DOHH2 (cell line): ENCODE measurements at regions not wholly inside any gene's neighbourhood (a gene's known extent, or its start where the extent isn't known, plus 50 kb on each side); places are given as distances from the start of the nearest gene placed in this dataset.

Experiments
- H3F3A ChIP-seq: fragments of 200-600 bp; sonication (generic), shearing (Covaris generic); 2 replicates; pipeline ENCODE4 v1.6.0; 2016; ENCODE audit warnings: antibody characterized with exemption, mild to moderate bottlenecking; ENCODE audit not compliant: control insufficient read depth, insufficient read depth
- H3K27ac ChIP-seq: fragments of 200-600 bp; sonication (generic); 2 replicates; pipeline ENCODE4 v1.5.1; 2014; ENCODE audit warnings: low read depth, mild to moderate bottlenecking, low read length, moderate library complexity
- H3K27me3 ChIP-seq: fragments of 200-600 bp; sonication (generic); 2 replicates; pipeline ENCODE4 v1.6.1; 2014; ENCODE audit warnings: mild to moderate bottlenecking, low read length, mixed read lengths; ENCODE audit not compliant: control insufficient read depth
- H3K36me3 ChIP-seq: fragments of 200-600 bp; sonication (generic); 2 replicates; pipeline ENCODE4 v1.6.1; 2014; ENCODE audit warnings: mild to moderate bottlenecking, low read length, moderate library complexity, mixed read lengths; ENCODE audit not compliant: control insufficient read depth
- H3K4me1 ChIP-seq: fragments of 200-600 bp; sonication (generic); 2 replicates; pipeline ENCODE4 v1.6.1; 2014; ENCODE audit warnings: mild to moderate bottlenecking, low read length, mixed read lengths; ENCODE audit not compliant: control insufficient read depth
- H3K4me2 ChIP-seq: fragments of 200-600 bp; sonication (generic); 2 replicates; pipeline ENCODE4 v1.6.0; 2014; ENCODE audit warnings: mild to moderate bottlenecking, low read length, moderate library complexity
- H3K4me3 ChIP-seq: fragments of 200-600 bp; sonication (generic); 2 replicates; pipeline ENCODE4 v1.5.1; 2014; ENCODE audit warnings: mild to moderate bottlenecking, low read length, mixed read lengths
- H3K79me2 ChIP-seq: fragments of 200-600 bp; sonication (generic); 2 replicates; pipeline ENCODE4 v1.6.1; 2014; ENCODE audit warnings: mild to moderate bottlenecking, low read length, mixed read lengths; ENCODE audit not compliant: control insufficient read depth
- H3K9me2 ChIP-seq: fragments of 200-600 bp; sonication (generic); replicated peaks from 2 replicates; pipeline ENCODE4 v1.6.1; 2014; ENCODE audit warnings: mild to moderate bottlenecking, low read length, mixed read lengths; ENCODE audit not compliant: control insufficient read depth
- H3K9me3 ChIP-seq: fragments of 200-600 bp; sonication (generic); 2 replicates; pipeline ENCODE4 v1.6.1; 2014; ENCODE audit warnings: antibody characterized with exemption, low read length, mixed read lengths; ENCODE audit not compliant: control insufficient read depth, insufficient read depth
- H4K20me1 ChIP-seq: fragments of 200-600 bp; sonication (generic); 2 replicates; pipeline ENCODE4 v1.6.0; 2014; ENCODE audit warnings: low read depth, mild to moderate bottlenecking, antibody characterized with exemption, low read length, moderate library complexity; ENCODE audit not compliant: control insufficient read depth, insufficient read depth
- EZH2phosphoT487 ChIP-seq: fragments of 200-600 bp; sonication (generic); IDR thresholded peaks from 2 replicates; pipeline ENCODE4 v1.6.1; 2017; ENCODE audit warnings: borderline replicate concordance, mild to moderate bottlenecking, antibody characterized with exemption, low read length, moderate library complexity, mixed read lengths
- TF ChIP-seq, protein P1 (sequence below): fragments of 200-600 bp; sonication (generic); IDR thresholded peaks from one replicate; pipeline ENCODE4 v1.5.1; 2014; ENCODE audit warnings: antibody characterized with exemption, mild to moderate bottlenecking, low read depth, low read length; ENCODE audit not compliant: poor library complexity, severe bottlenecking

DNA sequence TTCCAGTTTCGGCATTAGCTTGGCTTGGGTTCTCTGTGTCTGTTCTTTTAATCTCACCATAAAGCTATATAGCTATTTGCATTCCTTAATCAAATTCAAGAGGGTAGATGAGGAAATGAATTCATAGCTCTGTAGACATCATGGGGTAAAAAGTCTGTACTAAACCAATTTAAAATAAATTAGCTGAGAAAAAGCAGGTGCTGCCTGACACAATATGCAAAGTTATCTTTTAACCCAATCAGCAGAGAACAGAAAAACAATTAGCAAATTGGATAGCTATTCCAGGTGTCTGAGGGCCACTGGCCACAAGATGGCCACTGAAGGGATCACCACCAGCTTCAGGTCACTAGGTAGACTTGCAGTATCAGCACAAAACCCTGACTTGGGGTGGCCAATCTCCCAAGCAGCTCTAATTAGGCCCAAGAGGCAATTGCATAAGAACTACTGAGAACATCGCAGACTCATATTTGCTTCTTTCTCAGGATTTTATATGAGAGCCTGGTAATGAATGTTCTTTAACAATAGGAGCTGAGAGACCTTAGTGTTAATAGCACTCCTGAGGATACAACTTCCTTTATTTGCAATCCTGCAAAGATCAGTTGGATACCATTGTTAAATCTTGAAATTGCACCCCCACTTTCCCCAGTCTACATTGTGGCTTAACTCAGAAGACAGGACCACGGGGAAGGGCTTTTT is 494.3 kb downstream of the PDCD6IP start:
- H3K4me1 ChIP-seq, result no peaks in the 10 kb centered on the region
- no peaks in the 10 kb centered on the region for H3F3A ChIP-seq

DNA sequence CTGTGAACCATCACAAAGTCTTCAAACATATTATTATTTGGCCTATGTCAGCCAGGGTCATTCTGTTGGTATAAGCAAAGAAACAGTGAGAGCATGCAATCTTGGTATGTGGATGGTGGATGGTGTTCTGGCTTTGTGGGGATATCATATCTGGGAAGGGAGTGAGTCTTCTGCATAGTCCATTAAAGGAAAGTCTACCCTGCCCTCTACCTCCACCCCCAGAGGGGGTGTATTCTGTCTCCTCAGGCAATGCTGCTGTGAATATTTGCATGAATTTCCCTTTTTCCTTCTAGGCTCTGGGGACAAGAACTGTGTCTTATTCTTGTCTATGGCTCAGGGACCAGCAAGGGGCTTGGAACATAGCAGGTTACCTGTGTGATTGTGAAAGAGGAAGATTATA is 495.8 kb downstream of the PDCD6IP start:
- Histone ChIP-seq H3K9me3 (no peaks in the 10 kb centered on the region), H3K27ac (no peak overlapping the region), H3K9me2 (no peaks in the 10 kb centered on the region), H3K4me3 (no peak overlapping the region), H3K27me3 (no peaks in the 10 kb centered on the region), H3K79me2 (no peaks in the 10 kb centered on the region), H4K20me1 (no peaks in the 10 kb centered on the region), H3F3A (no peaks in the 10 kb centered on the region), H3K4me1 (no peaks in the 10 kb centered on the region), H3K36me3 (no peaks in the 10 kb centered on the region), H3K4me2 (no peak overlapping the region)
- TF ChIP-seq EZH2phosphoT487, result no peak
- TF ChIP-seq, protein P1, sequence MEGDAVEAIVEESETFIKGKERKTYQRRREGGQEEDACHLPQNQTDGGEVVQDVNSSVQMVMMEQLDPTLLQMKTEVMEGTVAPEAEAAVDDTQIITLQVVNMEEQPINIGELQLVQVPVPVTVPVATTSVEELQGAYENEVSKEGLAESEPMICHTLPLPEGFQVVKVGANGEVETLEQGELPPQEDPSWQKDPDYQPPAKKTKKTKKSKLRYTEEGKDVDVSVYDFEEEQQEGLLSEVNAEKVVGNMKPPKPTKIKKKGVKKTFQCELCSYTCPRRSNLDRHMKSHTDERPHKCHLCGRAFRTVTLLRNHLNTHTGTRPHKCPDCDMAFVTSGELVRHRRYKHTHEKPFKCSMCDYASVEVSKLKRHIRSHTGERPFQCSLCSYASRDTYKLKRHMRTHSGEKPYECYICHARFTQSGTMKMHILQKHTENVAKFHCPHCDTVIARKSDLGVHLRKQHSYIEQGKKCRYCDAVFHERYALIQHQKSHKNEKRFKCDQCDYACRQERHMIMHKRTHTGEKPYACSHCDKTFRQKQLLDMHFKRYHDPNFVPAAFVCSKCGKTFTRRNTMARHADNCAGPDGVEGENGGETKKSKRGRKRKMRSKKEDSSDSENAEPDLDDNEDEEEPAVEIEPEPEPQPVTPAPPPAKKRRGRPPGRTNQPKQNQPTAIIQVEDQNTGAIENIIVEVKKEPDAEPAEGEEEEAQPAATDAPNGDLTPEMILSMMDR, result no peak

More for the DNA sequence above, 494.3 kb downstream of the PDCD6IP start:
- no peaks in the 10 kb centered on the region for H3K79me2 ChIP-seq
- H4K20me1 ChIP-seq, result no peaks in the 10 kb centered on the region
- H3K36me3 ChIP-seq, result no peaks in the 10 kb centered on the region
- no peaks in the 10 kb centered on the region for H3K9me2 ChIP-seq
- H3K9me3 ChIP-seq, result no peaks in the 10 kb centered on the region
- no peak overlapping the region for H3K4me2 ChIP-seq
- H3K27me3 ChIP-seq, result no peaks in the 10 kb centered on the region
- no peak overlapping the region for H3K4me3 ChIP-seq
- no peak for TF ChIP-seq EZH2phosphoT487
- TF ChIP-seq, protein P1, result no peak
- no peak overlapping the region for H3K27ac ChIP-seq

DNA sequence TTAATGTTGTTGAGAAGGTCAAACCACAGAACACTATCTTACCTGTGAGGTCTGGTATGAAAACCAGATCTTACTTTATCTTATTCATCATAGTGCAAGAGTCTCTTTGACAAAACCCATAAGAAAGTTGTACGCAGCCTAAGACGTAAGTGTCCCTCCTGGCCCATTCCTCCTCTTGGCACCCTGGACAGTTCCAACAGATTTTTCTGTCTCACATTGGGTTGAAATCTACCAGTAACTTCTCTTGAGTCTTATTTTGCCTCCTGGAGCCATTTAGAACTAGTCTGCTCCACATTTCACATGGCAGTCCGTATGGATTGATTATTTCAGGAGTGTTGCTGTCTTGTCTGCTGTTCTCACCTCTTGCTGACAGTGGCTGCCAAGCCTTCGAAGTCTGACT is 498.4 kb downstream of the PDCD6IP start:
- Histone ChIP-seq H3K36me3 (no peaks in the 10 kb centered on the region), H3F3A (no peaks in the 10 kb centered on the region), H3K79me2 (no peaks in the 10 kb centered on the region), H3K27ac (no peak overlapping the region), H3K27me3 (no peaks in the 10 kb centered on the region), H3K4me3 (no peak overlapping the region), H3K9me3 (no peaks in the 10 kb centered on the region), H3K4me2 (no peak overlapping the region), H3K4me1 (no peaks in the 10 kb centered on the region), H4K20me1 (no peaks in the 10 kb centered on the region), H3K9me2 (no peaks in the 10 kb centered on the region)
- TF ChIP-seq, protein P1, result no peak
- TF ChIP-seq EZH2phosphoT487, result no peak
